SK-N-SH (cell line): ENCODE measurements at regions not wholly inside any gene's neighbourhood (a gene's known extent, or its start where the extent isn't known, plus 50 kb on each side); places are given as distances from the start of the nearest gene placed in this dataset.

Source experiments
- CTCF ChIA-PET: fragments of 300-600, 350-600 bp; formaldehyde crosslinking; extraction: SDS; loops from one replicate; lab custom pipeline; 2021; lab: Yijun Ruan, JAX
- POLR2A ChIA-PET: fragments of 350-600 bp; sonication (Branson Sonifier 250); formaldehyde crosslinking; extraction: SDS; loops from one replicate; lab custom pipeline; 2020; ENCODE audit warnings: antibody characterized with exemption, inconsistent platforms; lab: Yijun Ruan, JAX
- DNase-seq: peaks from one replicate; pipeline ENCODE4 v3.0.0; 2012
- H2AFZ ChIP-seq: fragments of 200-600 bp; sonication (generic); 2 replicates; pipeline ENCODE4 v1.8.1; 2016; ENCODE audit warnings: antibody characterized with exemption, mild to moderate bottlenecking, low read depth
- H3F3A ChIP-seq: fragments of 200-600 bp; sonication (generic); replicated peaks from 2 replicates; pipeline ENCODE3; 2016; ENCODE audit warnings: antibody characterized with exemption, mild to moderate bottlenecking; ENCODE audit not compliant: insufficient read depth
- H3K27ac ChIP-seq, 2 experiments: fragments of 200-500 bp in 1 of 2; fragments of 200-600 bp in 1 of 2; sonication (Bioruptor generic) in 1 of 2; sonication (generic), shearing (Covaris generic) in 1 of 2; 2 replicates each; pipeline versions ENCODE4 v1.5.1 to v1.6.1; 2014 to 2016; ENCODE audit warnings: low read depth in 2 of 2, inconsistent platforms in 1 of 2, low read length in 1 of 2, mild to moderate bottlenecking in 1 of 2, mixed read lengths in 1 of 2
- H3K27me3 ChIP-seq: fragments of 200-600 bp; sonication (generic), shearing (Covaris generic); 2 replicates; pipeline ENCODE4 v1.6.1; 2016; ENCODE audit warnings: mixed run types; ENCODE audit not compliant: insufficient read depth
- H3K36me3 ChIP-seq, 2 experiments: fragments of 200-500 bp in 1 of 2; fragments of 200-600 bp in 1 of 2; sonication (Bioruptor generic) in 1 of 2; sonication (generic) in 1 of 2; replicated peaks in 1 of 2; 2 replicates each; pipeline versions ENCODE3 to v1.5.1; 2014 to 2016; ENCODE audit warnings: low read length in 1 of 2, mild to moderate bottlenecking in 1 of 2; ENCODE audit not compliant: insufficient read depth in 2 of 2, control insufficient read depth in 1 of 2
- H3K4me1 ChIP-seq, 2 experiments: fragments of 200-500 bp in 1 of 2; fragments of 200-600 bp in 1 of 2; sonication (Bioruptor generic) in 1 of 2; sonication (generic), shearing (Covaris generic) in 1 of 2; 2 replicates each; pipeline versions ENCODE4 v1.5.1 to v1.6.1; 2014 to 2016; ENCODE audit warnings: low read depth in 1 of 2, low read length in 1 of 2, mixed run types in 1 of 2; ENCODE audit not compliant: insufficient read depth in 2 of 2, control insufficient read depth in 1 of 2
- H3K4me2 ChIP-seq: fragments of 200-600 bp; sonication (generic), shearing (Covaris generic); 2 replicates; pipeline ENCODE4 v1.6.1; 2017; ENCODE audit warnings: mixed run types
- H3K4me3 ChIP-seq, 2 experiments: fragments of 200-500 bp in 1 of 2; fragments of 200-600 bp in 1 of 2; sonication (Bioruptor generic) in 1 of 2; sonication (generic), shearing (Covaris generic) in 1 of 2; 2 replicates each; pipeline versions ENCODE4 v1.5.1 to v1.8.1; 2014 to 2016; ENCODE audit warnings: low read depth in 2 of 2, inconsistent platforms in 1 of 2, low read length in 1 of 2, mild to moderate bottlenecking in 1 of 2, mixed read lengths in 1 of 2, moderate library complexity in 1 of 2
- H3K79me2 ChIP-seq: fragments of 200-600 bp; sonication (generic); 2 replicates; pipeline ENCODE4 v1.8.1; 2017; ENCODE audit warnings: mild to moderate bottlenecking; ENCODE audit not compliant: insufficient read depth
- H3K9ac ChIP-seq: fragments of 200-600 bp; sonication (generic); 2 replicates; pipeline ENCODE4 v1.6.1; 2017; ENCODE audit warnings: mixed run types
- H3K9me2 ChIP-seq: fragments of 200-600 bp; sonication (generic); 2 replicates; pipeline ENCODE4 v1.6.1; 2017; ENCODE audit warnings: mixed run types
- H3K9me3 ChIP-seq: fragments of 200-600 bp; sonication (generic); 2 replicates; pipeline ENCODE4 v1.6.1; 2017; ENCODE audit warnings: mixed run types, mild to moderate bottlenecking, moderate library complexity
- H4K20me1 ChIP-seq: fragments of 200-600 bp; sonication (generic); 2 replicates; pipeline ENCODE4 v1.6.1; 2017; ENCODE audit warnings: mild to moderate bottlenecking, mixed run types; ENCODE audit not compliant: insufficient read depth
- CHD2 ChIP-seq: fragments of 150-350 bp; IDR thresholded peaks from 2 replicates; pipeline ENCODE4 v1.6.1; 2018; ENCODE audit warnings: low read length; ENCODE audit not compliant: partially characterized antibody
- ELF1 ChIP-seq: IDR thresholded peaks from 2 replicates; pipeline ENCODE4 v1.4.0; 2012
- FOSL2 ChIP-seq: IDR thresholded peaks from 2 replicates; pipeline ENCODE4 v1.4.0; 2012; ENCODE audit warnings: low read depth, mild to moderate bottlenecking, moderate library complexity, borderline replicate concordance
- IRF3 ChIP-seq: fragments of 150-350 bp; IDR thresholded peaks from 2 replicates; pipeline ENCODE4 v1.6.1; 2016; ENCODE audit warnings: mild to moderate bottlenecking, low read depth, low read length
- JUND ChIP-seq: IDR thresholded peaks from 2 replicates; pipeline ENCODE4 v1.4.0; 2012
- MXI1 ChIP-seq: IDR thresholded peaks from 2 replicates; pipeline ENCODE4 v1.6.1; 2012; ENCODE audit warnings: mild to moderate bottlenecking, low read depth, low read length, improper control_type of control experiment
- POLR2AphosphoS5 ChIP-seq: IDR thresholded peaks from 2 replicates; pipeline ENCODE4 v1.6.1; 2012; ENCODE audit warnings: low read depth, low read length
- RAD21 ChIP-seq: IDR thresholded peaks from 2 replicates; pipeline ENCODE4 v1.6.1; 2012; ENCODE audit warnings: mild to moderate bottlenecking, low read length
- RFX5 ChIP-seq: IDR thresholded peaks from 2 replicates; pipeline ENCODE4 v1.6.1; 2012; ENCODE audit warnings: mild to moderate bottlenecking, improper control_type of control experiment, low read length
- SIN3A ChIP-seq: IDR thresholded peaks from 2 replicates; pipeline ENCODE4 v1.6.1; 2012; ENCODE audit warnings: low read depth, mild to moderate bottlenecking, low read length, moderate library complexity, borderline replicate concordance
- TCF12 ChIP-seq: IDR thresholded peaks from 2 replicates; pipeline ENCODE4 v1.4.0; 2012
- TEAD4 ChIP-seq: IDR thresholded peaks from 2 replicates; pipeline ENCODE4 v1.4.0; 2012; ENCODE audit warnings: mild to moderate bottlenecking, borderline replicate concordance; ENCODE audit not compliant: insufficient read depth
- small RNA-seq, 7 experiments: library from RNA; depleted of rRNA; stranded (forward); fragments of <200 nt; gene quantifications; one replicate each; pipeline ENCODE3, GENCODE V24; 2012
- TF ChIP-seq, protein P1 (sequence below): IDR thresholded peaks from 2 replicates; pipeline ENCODE4; 2012
- TF ChIP-seq, protein P2 (sequence below): fragments of 200-600 bp; sonication (generic); IDR thresholded peaks from 2 replicates; pipeline ENCODE4 v1.6.1; 2017; ENCODE audit warnings: antibody characterized with exemption, mild to moderate bottlenecking, moderate library complexity
- TF ChIP-seq, protein P3 (sequence below): IDR thresholded peaks from 2 replicates; pipeline ENCODE4 v1.4.0; 2012; ENCODE audit warnings: low read depth, borderline replicate concordance

DNA sequence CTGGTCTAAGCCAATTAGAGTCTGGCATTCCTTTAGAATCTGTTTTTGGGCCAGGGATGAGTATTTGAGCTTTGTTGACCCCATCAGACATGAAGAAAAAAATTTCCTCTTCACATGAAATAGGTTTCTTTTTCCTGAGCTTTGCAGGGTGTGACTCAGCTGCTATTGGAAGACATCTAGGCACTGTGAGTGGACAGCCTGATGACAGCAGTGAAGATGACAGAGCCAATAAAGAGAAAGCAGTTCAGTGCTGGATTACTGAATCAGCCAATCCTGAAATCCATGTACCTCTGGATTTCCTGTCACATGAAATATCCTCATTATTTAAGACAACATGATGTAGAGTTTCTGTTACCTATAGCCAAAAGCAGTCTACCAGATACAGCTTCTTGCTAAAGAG, 51.3 kb upstream of the GRIA1 start:
- Histone ChIP-seq H2AFZ (no peak overlapping the region), H3K4me1 (no peaks in the 10 kb centered on the region), H3F3A (no peaks in the 10 kb centered on the region), H3K4me3 (no peak overlapping the region), H3K36me3 (no peaks in the 10 kb centered on the region), H3K9me3 (no peaks in the 10 kb centered on the region), H3K4me2 (no peak overlapping the region), H3K79me2 (no peaks in the 10 kb centered on the region), H4K20me1 (no peaks in the 10 kb centered on the region), H3K27me3 (no peaks in the 10 kb centered on the region), H3K9me2 (no peaks in the 10 kb centered on the region), H3K27ac (no peak overlapping the region), H3K9ac (no peak overlapping the region)
- POLR2A ChIA-PET = no interaction called here
- CTCF ChIA-PET = interaction anchor here (0.6 kb wide), 1 partner anchor 526 kb away, joined by 3 read pairs; no protein-coding TSS in a partner anchor
- TF ChIP-seq IRF3 = no peak
- TF ChIP-seq RAD21 = no peak
- TF ChIP-seq SIN3A = no peak
- TF ChIP-seq, protein P1, sequence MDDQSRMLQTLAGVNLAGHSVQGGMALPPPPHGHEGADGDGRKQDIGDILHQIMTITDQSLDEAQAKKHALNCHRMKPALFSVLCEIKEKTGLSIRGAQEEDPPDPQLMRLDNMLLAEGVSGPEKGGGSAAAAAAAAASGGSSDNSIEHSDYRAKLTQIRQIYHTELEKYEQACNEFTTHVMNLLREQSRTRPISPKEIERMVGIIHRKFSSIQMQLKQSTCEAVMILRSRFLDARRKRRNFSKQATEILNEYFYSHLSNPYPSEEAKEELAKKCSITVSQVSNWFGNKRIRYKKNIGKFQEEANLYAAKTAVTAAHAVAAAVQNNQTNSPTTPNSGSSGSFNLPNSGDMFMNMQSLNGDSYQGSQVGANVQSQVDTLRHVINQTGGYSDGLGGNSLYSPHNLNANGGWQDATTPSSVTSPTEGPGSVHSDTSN = no peak
- TF ChIP-seq, protein P2, sequence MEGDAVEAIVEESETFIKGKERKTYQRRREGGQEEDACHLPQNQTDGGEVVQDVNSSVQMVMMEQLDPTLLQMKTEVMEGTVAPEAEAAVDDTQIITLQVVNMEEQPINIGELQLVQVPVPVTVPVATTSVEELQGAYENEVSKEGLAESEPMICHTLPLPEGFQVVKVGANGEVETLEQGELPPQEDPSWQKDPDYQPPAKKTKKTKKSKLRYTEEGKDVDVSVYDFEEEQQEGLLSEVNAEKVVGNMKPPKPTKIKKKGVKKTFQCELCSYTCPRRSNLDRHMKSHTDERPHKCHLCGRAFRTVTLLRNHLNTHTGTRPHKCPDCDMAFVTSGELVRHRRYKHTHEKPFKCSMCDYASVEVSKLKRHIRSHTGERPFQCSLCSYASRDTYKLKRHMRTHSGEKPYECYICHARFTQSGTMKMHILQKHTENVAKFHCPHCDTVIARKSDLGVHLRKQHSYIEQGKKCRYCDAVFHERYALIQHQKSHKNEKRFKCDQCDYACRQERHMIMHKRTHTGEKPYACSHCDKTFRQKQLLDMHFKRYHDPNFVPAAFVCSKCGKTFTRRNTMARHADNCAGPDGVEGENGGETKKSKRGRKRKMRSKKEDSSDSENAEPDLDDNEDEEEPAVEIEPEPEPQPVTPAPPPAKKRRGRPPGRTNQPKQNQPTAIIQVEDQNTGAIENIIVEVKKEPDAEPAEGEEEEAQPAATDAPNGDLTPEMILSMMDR = no peak
- no peak for TF ChIP-seq ELF1
- no peak for TF ChIP-seq FOSL2
- no peak for TF ChIP-seq TCF12
- TF ChIP-seq, protein P3, sequence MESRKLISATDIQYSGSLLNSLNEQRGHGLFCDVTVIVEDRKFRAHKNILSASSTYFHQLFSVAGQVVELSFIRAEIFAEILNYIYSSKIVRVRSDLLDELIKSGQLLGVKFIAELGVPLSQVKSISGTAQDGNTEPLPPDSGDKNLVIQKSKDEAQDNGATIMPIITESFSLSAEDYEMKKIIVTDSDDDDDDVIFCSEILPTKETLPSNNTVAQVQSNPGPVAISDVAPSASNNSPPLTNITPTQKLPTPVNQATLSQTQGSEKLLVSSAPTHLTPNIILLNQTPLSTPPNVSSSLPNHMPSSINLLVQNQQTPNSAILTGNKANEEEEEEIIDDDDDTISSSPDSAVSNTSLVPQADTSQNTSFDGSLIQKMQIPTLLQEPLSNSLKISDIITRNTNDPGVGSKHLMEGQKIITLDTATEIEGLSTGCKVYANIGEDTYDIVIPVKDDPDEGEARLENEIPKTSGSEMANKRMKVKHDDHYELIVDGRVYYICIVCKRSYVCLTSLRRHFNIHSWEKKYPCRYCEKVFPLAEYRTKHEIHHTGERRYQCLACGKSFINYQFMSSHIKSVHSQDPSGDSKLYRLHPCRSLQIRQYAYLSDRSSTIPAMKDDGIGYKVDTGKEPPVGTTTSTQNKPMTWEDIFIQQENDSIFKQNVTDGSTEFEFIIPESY = no peak
- TF ChIP-seq TEAD4 = no peak
- no peak for TF ChIP-seq MXI1
- no peak for TF ChIP-seq POLR2AphosphoS5
- no peak for TF ChIP-seq JUND
- no peak for TF ChIP-seq CHD2
- no peak for TF ChIP-seq RFX5
- DNase-seq = no peak

Small RNAs in the stretch of these regions (small RNA-seq; reads per million reads assigned to genes)
- 0 to 4.5 (median 0) reads per million in 7 experiments for gene AC008571.1
